ENCODE measurements at regions not wholly inside any gene's neighbourhood (a gene's known extent, or its start where the extent isn't known, plus 50 kb on each side); places are given as distances from the start of the nearest gene placed in this dataset.

- no peaks in the 10 kb centered on the region for H3K27me3 Mint-ChIP-seq
- H3K36me3 Mint-ChIP-seq: no peaks in the 10 kb centered on the region
- DNase-seq (no peak), ATAC-seq (no peak)
- H3K27ac Mint-ChIP-seq: no peak overlapping the region
- H3K4me1 Mint-ChIP-seq: no peaks in the 10 kb centered on the region
- peaks cover 3% of the 10 kb centered on the region for H3K9me3 Mint-ChIP-seq (ENCODE audit: low read depth)
- H3K4me3 Mint-ChIP-seq: no peak overlapping the region
- CTCF ChIA-PET: no interaction called here
Observed at GRCh38 chr6:102344769-102345168, 951.3 kb downstream of the GRIK2 start.

GRCh38 chr6:102340311-102340710 lies 946.8 kb downstream of the GRIK2 start:
- ATAC-seq: no peak
- no peak for DNase-seq
- H3K4me3 Mint-ChIP-seq: no peak overlapping the region
- no peak overlapping the region for H3K27ac Mint-ChIP-seq
- H3K9me3 Mint-ChIP-seq (ENCODE audit: low read depth): peaks cover 3% of the 10 kb centered on the region
- CTCF ChIA-PET: no interaction called here
- no peaks in the 10 kb centered on the region for H3K36me3 Mint-ChIP-seq
- no peaks in the 10 kb centered on the region for H3K4me1 Mint-ChIP-seq
- H3K27me3 Mint-ChIP-seq: no peaks in the 10 kb centered on the region

GRCh38 chr6:102333736-102334135 lies 940.2 kb downstream of the GRIK2 start:
- DNase-seq (no peak), ATAC-seq (no peak)
- no peak overlapping the region for H3K4me3 Mint-ChIP-seq
- no peaks in the 10 kb centered on the region for H3K27me3 Mint-ChIP-seq
- no peaks in the 10 kb centered on the region for H3K36me3 Mint-ChIP-seq
- CTCF ChIA-PET: no interaction called here
- H3K4me1 Mint-ChIP-seq: no peaks in the 10 kb centered on the region
- no peaks in the 10 kb centered on the region for H3K9me3 Mint-ChIP-seq (ENCODE audit: low read depth)
- H3K27ac Mint-ChIP-seq: no peak overlapping the region

GRCh38 chr6:102327697-102328225 lies 934.3 kb downstream of the GRIK2 start:
- ATAC-seq (no peak), DNase-seq (no peak)
- no peak overlapping the region for H3K4me3 Mint-ChIP-seq
- no peaks in the 10 kb centered on the region for H3K36me3 Mint-ChIP-seq
- no peaks in the 10 kb centered on the region for H3K4me1 Mint-ChIP-seq
- no peak overlapping the region for H3K27ac Mint-ChIP-seq
- CTCF ChIA-PET: no interaction called here
- H3K27me3 Mint-ChIP-seq: no peaks in the 10 kb centered on the region
- no peaks in the 10 kb centered on the region for H3K9me3 Mint-ChIP-seq (ENCODE audit: low read depth)

GRCh38 chr6:102313699-102314098 lies 920.2 kb downstream of the GRIK2 start:
- DNase-seq: no peak
- Mint-ChIP-seq H3K4me3 (no peak overlapping the region), H3K27me3 (no peaks in the 10 kb centered on the region), H3K4me1 (no peaks in the 10 kb centered on the region), H3K27ac (no peak overlapping the region), H3K9me3 (ENCODE audit: low read depth) (no peaks in the 10 kb centered on the region), H3K36me3 (no peaks in the 10 kb centered on the region)
- CTCF ChIA-PET: no interaction called here
- no peak for ATAC-seq

- Mint-ChIP-seq H3K36me3 (no peaks in the 10 kb centered on the region), H3K4me1 (no peaks in the 10 kb centered on the region), H3K9me3 (ENCODE audit: low read depth) (no peaks in the 10 kb centered on the region), H3K4me3 (no peak overlapping the region), H3K27me3 (no peaks in the 10 kb centered on the region), H3K27ac (no peak overlapping the region)
- CTCF ChIA-PET: no interaction called here
- DNase-seq (no peak), ATAC-seq (no peak)
Observed at GRCh38 chr6:102309700-102310099, 916.2 kb downstream of the GRIK2 start.

GRCh38 chr6:102300350-102300749 lies 906.8 kb downstream of the GRIK2 start:
- no peaks in the 10 kb centered on the region for H3K27me3 Mint-ChIP-seq
- no peak overlapping the region for H3K27ac Mint-ChIP-seq
- H3K4me1 Mint-ChIP-seq: no peaks in the 10 kb centered on the region
- DNase-seq (no peak), ATAC-seq (no peak)
- H3K9me3 Mint-ChIP-seq (ENCODE audit: low read depth): peaks cover 9% of the 10 kb centered on the region
- H3K36me3 Mint-ChIP-seq: no peaks in the 10 kb centered on the region
- CTCF ChIA-PET: no interaction called here
- H3K4me3 Mint-ChIP-seq: no peak overlapping the region

- no peaks in the 10 kb centered on the region for H3K27me3 Mint-ChIP-seq
- H3K4me3 Mint-ChIP-seq: no peak overlapping the region
- no peaks in the 10 kb centered on the region for H3K36me3 Mint-ChIP-seq
- CTCF ChIA-PET: interaction anchor here (0.7 kb wide), 1 partner anchor 181 kb away, joined by 3 read pairs; no protein-coding TSS in a partner anchor
- no peaks in the 10 kb centered on the region for H3K4me1 Mint-ChIP-seq
- no peak overlapping the region for H3K27ac Mint-ChIP-seq
- H3K9me3 Mint-ChIP-seq (ENCODE audit: low read depth): peaks cover 9% of the 10 kb centered on the region
- ATAC-seq: no peak
- no peak for DNase-seq
Observed at GRCh38 chr6:102298051-102298450, 904.5 kb downstream of the GRIK2 start.
